Lower lobe of right lung (tissue), 2 donors: ENCODE measurements at regions not wholly inside any gene's neighbourhood (a gene's known extent, or its start where the extent isn't known, plus 50 kb on each side); places are given as distances from the start of the nearest gene placed in this dataset.

Experiments used
- ATAC-seq, 2 donors: fragments of 200-7000 bp; cut with Tn5 transposase; one replicate each; pipeline ENCODE4 v1.9.1; 2020 to 2022; ENCODE audit warnings: mild to moderate bottlenecking in 2 of 2, moderate library complexity in 2 of 2
- DNase-seq: peaks from one replicate; pipeline ENCODE4 v3.0.0-alpha.2; 2020
- H3K27ac ChIP-seq: fragments of 200-600 bp; one replicate; pipeline ENCODE4 v1.8.0; 2022
- H3K27me3 ChIP-seq: fragments of 200-600 bp; one replicate; pipeline ENCODE4 v1.8.0; 2022; ENCODE audit warnings: low read depth
- H3K36me3 ChIP-seq: fragments of 200-600 bp; one replicate; pipeline ENCODE4 v1.8.0; 2022; ENCODE audit warnings: mild to moderate bottlenecking
- H3K4me1 ChIP-seq: fragments of 200-600 bp; one replicate; pipeline ENCODE4 v1.8.0; 2022
- H3K4me3 ChIP-seq: fragments of 200-600 bp; one replicate; pipeline ENCODE4 v1.8.0; 2022; ENCODE audit warnings: mild to moderate bottlenecking
- H3K9me3 ChIP-seq: fragments of 200-600 bp; one replicate; pipeline ENCODE4 v1.8.0; 2022
- intact Hi-C: fragments of 100-400 bp; cut with DNase I; formaldehyde crosslinking; loops from one replicate; pipeline ENCODE4 v1.11.0; 2022
- TF ChIP-seq, protein P1 (sequence below): fragments of 200-600 bp; IDR thresholded peaks from one replicate; pipeline ENCODE4 v1.8.0; 2022; ENCODE audit warnings: antibody characterized with exemption, mild to moderate bottlenecking
- donor health status: DM: no; HTN: yes; CAD: no; lungs with severe emphysema.

DNA sequence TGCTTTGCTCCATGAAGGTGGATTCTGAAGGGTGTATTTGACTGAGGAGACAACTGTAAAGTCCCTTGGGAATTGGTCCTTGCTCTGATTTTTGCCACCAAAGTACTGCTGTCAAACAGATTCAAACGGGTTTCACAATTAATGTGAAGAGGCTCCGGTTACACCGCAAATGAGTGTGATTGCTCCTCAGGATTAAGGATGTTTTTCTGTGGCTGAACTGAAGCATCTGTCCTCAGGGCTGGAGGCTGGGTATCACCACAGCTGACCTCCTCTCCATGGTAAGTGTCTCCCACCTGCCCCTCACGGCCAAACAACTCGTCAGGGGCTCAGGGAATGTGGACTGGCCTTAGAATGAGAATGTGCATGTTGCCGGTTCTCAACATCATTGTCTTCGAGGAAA is 130.4 kb upstream of the NDUFV2 start:
- Histone ChIP-seq H3K4me3 (no peak overlapping the region), H3K36me3 (no peaks in the 10 kb centered on the region), H3K27me3 (no peaks in the 10 kb centered on the region), H3K27ac (no peak overlapping the region), H3K9me3 (no peaks in the 10 kb centered on the region), H3K4me1 (no peaks in the 10 kb centered on the region)
- no peak for ATAC-seq
- no peak for DNase-seq
- TF ChIP-seq, protein P1, sequence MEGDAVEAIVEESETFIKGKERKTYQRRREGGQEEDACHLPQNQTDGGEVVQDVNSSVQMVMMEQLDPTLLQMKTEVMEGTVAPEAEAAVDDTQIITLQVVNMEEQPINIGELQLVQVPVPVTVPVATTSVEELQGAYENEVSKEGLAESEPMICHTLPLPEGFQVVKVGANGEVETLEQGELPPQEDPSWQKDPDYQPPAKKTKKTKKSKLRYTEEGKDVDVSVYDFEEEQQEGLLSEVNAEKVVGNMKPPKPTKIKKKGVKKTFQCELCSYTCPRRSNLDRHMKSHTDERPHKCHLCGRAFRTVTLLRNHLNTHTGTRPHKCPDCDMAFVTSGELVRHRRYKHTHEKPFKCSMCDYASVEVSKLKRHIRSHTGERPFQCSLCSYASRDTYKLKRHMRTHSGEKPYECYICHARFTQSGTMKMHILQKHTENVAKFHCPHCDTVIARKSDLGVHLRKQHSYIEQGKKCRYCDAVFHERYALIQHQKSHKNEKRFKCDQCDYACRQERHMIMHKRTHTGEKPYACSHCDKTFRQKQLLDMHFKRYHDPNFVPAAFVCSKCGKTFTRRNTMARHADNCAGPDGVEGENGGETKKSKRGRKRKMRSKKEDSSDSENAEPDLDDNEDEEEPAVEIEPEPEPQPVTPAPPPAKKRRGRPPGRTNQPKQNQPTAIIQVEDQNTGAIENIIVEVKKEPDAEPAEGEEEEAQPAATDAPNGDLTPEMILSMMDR = no peak
- intact Hi-C loops = no loop called here

DNA sequence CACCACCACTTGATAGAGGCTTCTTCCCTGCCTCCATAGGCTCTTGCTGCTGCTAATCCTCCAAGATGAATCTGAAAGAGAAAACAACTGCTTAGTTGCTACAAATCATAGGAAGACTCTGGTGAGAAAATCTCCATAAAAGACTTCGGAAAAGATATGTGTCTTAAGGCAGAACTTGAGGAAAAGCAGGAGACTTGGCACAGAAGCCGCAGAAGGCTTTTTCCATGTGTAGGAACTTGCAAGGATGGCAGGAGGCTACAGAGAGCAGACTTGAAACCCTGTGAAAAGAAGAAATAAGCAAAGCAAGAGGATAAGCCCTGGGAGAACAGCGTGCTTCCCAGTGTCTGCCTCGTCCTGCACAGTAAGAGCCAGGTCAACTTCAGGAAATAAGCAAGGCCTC is 128.2 kb upstream of the NDUFV2 start:
- TF ChIP-seq, protein P1 = no peak
- Histone ChIP-seq H3K27me3 (no peaks in the 10 kb centered on the region), H3K9me3 (no peaks in the 10 kb centered on the region), H3K36me3 (no peaks in the 10 kb centered on the region), H3K4me3 (no peak overlapping the region), H3K4me1 (no peaks in the 10 kb centered on the region), H3K27ac (no peak overlapping the region)
- DNase-seq (no peak), ATAC-seq (no peak)
- intact Hi-C loops = no loop called here

DNA sequence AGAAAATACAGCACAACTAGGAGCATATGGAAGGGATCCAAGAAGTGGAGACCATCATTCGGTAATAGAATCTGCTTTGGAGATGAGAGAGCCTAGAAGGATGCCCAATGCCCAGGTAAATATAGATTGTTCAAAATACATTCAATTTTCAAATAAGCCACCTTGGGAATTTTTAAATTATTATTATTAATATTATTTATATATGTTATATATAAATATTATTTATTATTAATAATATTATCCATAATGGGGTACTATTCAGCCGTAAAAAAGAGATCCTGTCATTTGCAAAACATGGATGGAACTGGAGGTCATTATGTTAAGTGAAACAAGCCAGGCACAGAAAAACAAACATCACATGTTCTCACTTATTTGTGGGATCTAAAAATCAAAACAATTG is 127.8 kb upstream of the NDUFV2 start:
- intact Hi-C loops = no loop called here
- TF ChIP-seq, protein P1 = no peak
- no peak for ATAC-seq
- Histone ChIP-seq H3K27me3 (no peaks in the 10 kb centered on the region), H3K27ac (no peak overlapping the region), H3K9me3 (no peaks in the 10 kb centered on the region), H3K4me1 (no peaks in the 10 kb centered on the region), H3K36me3 (no peaks in the 10 kb centered on the region), H3K4me3 (no peak overlapping the region)
- DNase-seq = no peak

DNA sequence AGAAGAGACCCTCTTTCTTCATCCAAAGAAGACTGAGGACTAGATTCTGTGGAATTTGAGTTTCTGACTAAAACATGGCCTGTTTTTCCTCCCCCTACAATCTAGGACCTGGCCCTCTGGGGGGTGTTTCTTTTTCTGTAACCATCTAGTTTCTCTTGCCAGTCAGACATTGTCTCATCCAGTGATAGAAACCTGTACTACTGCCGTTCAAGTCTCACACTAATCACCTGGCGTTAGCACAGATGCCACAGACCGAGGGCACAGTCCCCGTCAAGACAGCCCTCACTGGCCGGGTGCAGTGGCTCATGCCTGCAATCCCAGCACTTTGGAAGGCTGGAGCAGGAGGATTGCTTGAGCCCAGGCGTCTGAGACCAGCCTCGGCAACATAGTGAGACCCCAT is 126.9 kb upstream of the NDUFV2 start:
- no peaks in the 10 kb centered on the region for H3K9me3 ChIP-seq
- DNase-seq = no peak

DNA sequence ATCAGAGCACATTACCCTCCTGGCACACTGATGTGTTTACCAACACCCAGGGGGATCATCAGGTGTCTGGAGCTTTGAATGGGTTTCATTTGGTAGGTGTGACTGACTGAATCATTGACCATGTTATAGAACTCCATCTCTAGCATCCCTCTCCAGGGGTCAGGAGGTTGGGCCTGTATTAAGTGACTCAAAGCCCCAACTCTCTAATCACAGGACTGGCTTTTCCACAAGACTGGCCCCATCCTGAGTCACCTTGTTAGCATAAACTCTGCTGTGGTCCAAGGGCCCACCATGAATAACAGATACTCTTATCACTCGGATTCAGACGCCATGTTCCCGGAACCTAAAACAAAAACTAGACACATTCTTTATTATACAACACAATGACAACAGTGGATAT is 125.9 kb upstream of the NDUFV2 start:
- Histone ChIP-seq H3K4me1 (no peaks in the 10 kb centered on the region), H3K9me3 (no peaks in the 10 kb centered on the region), H3K27me3 (no peaks in the 10 kb centered on the region), H3K36me3 (no peaks in the 10 kb centered on the region), H3K4me3 (no peak overlapping the region), H3K27ac (no peak overlapping the region)
- intact Hi-C loops = no loop called here
- TF ChIP-seq, protein P1 = no peak
- DNase-seq (no peak), ATAC-seq (no peak)

More for the DNA sequence above, 126.9 kb upstream of the NDUFV2 start:
- H3K4me1 ChIP-seq = no peaks in the 10 kb centered on the region
- H3K27ac ChIP-seq = no peak overlapping the region
- no peaks in the 10 kb centered on the region for H3K27me3 ChIP-seq
- ATAC-seq = no peak
- H3K36me3 ChIP-seq = no peaks in the 10 kb centered on the region
- H3K4me3 ChIP-seq = no peak overlapping the region
- intact Hi-C loops = no loop called here
- TF ChIP-seq, protein P1 = no peak

DNA sequence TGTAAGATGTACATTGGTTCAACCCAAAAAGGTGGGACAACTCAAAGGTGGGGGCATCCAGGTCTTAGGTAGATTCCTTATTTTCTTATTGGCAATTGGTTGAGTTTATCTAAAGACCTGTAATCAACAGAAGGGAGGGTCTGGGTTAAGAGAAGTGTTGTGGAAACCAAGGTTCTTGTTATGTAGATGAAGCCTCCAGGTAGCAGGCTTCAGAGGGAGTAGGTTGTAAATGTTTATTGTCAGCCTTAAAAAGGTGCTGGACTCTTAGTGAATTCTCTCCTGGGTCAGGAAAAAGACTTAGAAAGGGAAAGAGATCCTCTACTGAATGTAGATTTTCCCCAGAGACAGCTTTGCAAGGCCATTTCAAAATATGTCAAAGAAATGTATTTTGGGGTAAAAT is 125.3 kb upstream of the NDUFV2 start:
- Histone ChIP-seq H3K4me3 (no peak overlapping the region), H3K4me1 (no peaks in the 10 kb centered on the region), H3K36me3 (no peaks in the 10 kb centered on the region), H3K9me3 (no peaks in the 10 kb centered on the region), H3K27me3 (no peaks in the 10 kb centered on the region), H3K27ac (no peak overlapping the region)
- intact Hi-C loops = no loop called here
- DNase-seq (no peak), ATAC-seq (no peak)
- TF ChIP-seq, protein P1 = no peak
